ENCODE measurements at regions not wholly inside any gene's neighbourhood (a gene's known extent, or its start where the extent isn't known, plus 50 kb on each side); places are given as distances from the start of the nearest gene placed in this dataset.

DNA sequence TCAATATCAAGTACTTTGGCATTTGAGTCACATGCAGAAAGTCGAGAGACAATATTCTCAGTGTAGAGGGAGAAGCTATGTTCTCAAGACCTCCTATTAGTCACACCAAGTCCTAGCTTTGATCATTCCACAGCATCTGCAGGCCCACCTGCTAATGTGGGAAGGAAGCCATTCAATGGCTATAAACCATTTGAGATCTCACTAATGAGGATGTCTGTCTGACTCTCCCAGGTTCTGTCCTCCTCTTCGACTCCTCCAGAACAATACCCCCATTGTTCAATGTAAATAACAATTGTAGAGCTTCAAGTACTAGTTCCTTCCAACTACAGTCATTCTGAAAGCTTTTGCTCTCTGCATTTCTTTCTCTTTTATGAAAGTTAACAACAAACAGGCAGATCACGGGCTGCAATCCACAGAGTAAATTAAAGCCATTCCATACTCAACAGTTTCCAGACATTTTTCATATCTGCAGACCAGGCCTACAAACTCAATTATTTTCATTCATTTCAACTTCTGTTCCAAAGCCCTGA is 140.2 kb upstream of the EDNRA start:
- TF ChIP-seq, protein P1, sequence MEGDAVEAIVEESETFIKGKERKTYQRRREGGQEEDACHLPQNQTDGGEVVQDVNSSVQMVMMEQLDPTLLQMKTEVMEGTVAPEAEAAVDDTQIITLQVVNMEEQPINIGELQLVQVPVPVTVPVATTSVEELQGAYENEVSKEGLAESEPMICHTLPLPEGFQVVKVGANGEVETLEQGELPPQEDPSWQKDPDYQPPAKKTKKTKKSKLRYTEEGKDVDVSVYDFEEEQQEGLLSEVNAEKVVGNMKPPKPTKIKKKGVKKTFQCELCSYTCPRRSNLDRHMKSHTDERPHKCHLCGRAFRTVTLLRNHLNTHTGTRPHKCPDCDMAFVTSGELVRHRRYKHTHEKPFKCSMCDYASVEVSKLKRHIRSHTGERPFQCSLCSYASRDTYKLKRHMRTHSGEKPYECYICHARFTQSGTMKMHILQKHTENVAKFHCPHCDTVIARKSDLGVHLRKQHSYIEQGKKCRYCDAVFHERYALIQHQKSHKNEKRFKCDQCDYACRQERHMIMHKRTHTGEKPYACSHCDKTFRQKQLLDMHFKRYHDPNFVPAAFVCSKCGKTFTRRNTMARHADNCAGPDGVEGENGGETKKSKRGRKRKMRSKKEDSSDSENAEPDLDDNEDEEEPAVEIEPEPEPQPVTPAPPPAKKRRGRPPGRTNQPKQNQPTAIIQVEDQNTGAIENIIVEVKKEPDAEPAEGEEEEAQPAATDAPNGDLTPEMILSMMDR (IDR thresholded peaks at IDR 0.05), result no peak
- TF ChIP-seq POLR2A (IDR thresholded peaks at IDR 0.05), result no peak

Measured in prostate gland (tissue), 2 donors.